ENCODE measurements at regions not wholly inside any gene's neighbourhood (a gene's known extent, or its start where the extent isn't known, plus 50 kb on each side); places are given as distances from the start of the nearest gene placed in this dataset.

- ATAC-seq: no peak
- no peak for DNase-seq
- intact Hi-C loops (cut with DNase I, micrococcal nuclease): no loop called here
- H3K4me3 ChIP-seq: no peak overlapping the region
- no peaks in the 10 kb centered on the region for H3K4me1 ChIP-seq (ENCODE audit: low read depth)
- H3K36me3 ChIP-seq (ENCODE audit: low read depth): no peaks in the 10 kb centered on the region
- no peaks in the 10 kb centered on the region for H3K9me3 ChIP-seq
- TF ChIP-seq CTCF (IDR thresholded peaks at IDR 0.05): no peak
Observed at GRCh38 chr18:31213641-31214040, 51.0 kb upstream of the DSC1 start.

- H3K4me3 ChIP-seq: no peak overlapping the region
- ATAC-seq (peak; percentile 56), DNase-seq (peak in 1 of 3 donors; percentile 53)
- H3K36me3 ChIP-seq (ENCODE audit: low read depth): no peaks in the 10 kb centered on the region
- no peaks in the 10 kb centered on the region for H3K9me3 ChIP-seq
- no peaks in the 10 kb centered on the region for H3K4me1 ChIP-seq (ENCODE audit: low read depth)
- intact Hi-C loops (cut with DNase I, micrococcal nuclease): no loop called here
- no peak for TF ChIP-seq CTCF (IDR thresholded peaks at IDR 0.05)
Observed at GRCh38 chr18:31217038-31217849, 54.6 kb upstream of the DSC1 start.

GRCh38 chr18:31218671-31219383 is 56.2 kb upstream of the DSC1 start:
- Histone ChIP-seq H3K9me3 (no peaks in the 10 kb centered on the region), H3K4me3 (no peak overlapping the region), H3K4me1 (ENCODE audit: low read depth) (no peaks in the 10 kb centered on the region), H3K36me3 (ENCODE audit: low read depth) (no peaks in the 10 kb centered on the region)
- no peak for TF ChIP-seq CTCF (IDR thresholded peaks at IDR 0.05)
- no peak for DNase-seq
- intact Hi-C loops (cut with DNase I, micrococcal nuclease): no loop called here
- no peak for ATAC-seq

- no peak for DNase-seq
- intact Hi-C loops (cut with DNase I, micrococcal nuclease): no loop called here
- Histone ChIP-seq H3K4me1 (ENCODE audit: low read depth) (no peaks in the 10 kb centered on the region), H3K4me3 (no peak overlapping the region), H3K36me3 (ENCODE audit: low read depth) (no peaks in the 10 kb centered on the region), H3K9me3 (no peaks in the 10 kb centered on the region)
- no peak for TF ChIP-seq CTCF (IDR thresholded peaks at IDR 0.05)
- no peak for ATAC-seq
Observed at GRCh38 chr18:31219395-31219794, 56.7 kb upstream of the DSC1 start.

GRCh38 chr18:31223371-31223770 is 60.7 kb upstream of the DSC1 start:
- no peaks in the 10 kb centered on the region for H3K9me3 ChIP-seq
- intact Hi-C loops (cut with DNase I, micrococcal nuclease): no loop called here
- TF ChIP-seq CTCF (IDR thresholded peaks at IDR 0.05): no peak
- no peak for ATAC-seq
- DNase-seq: no peak
- no peak overlapping the region for H3K4me3 ChIP-seq
- H3K4me1 ChIP-seq (ENCODE audit: low read depth): no peaks in the 10 kb centered on the region
- no peaks in the 10 kb centered on the region for H3K36me3 ChIP-seq (ENCODE audit: low read depth)
